PC-9 (cell line): ENCODE measurements at regions not wholly inside any gene's neighbourhood (a gene's known extent, or its start where the extent isn't known, plus 50 kb on each side); places are given as distances from the start of the nearest gene placed in this dataset.

ENCODE experiments used
- BruUV-seq: library from RNA; stranded (reverse); fragments of 400-500 nt; replicated peaks from 2 replicates; lab custom pipeline; 2021; lab: Mats Ljungman, UMichigan
- CTCF ChIA-PET: fragments of 300-600 bp; sonication (Branson Sonifier 250); formaldehyde crosslinking; loops from one replicate; lab custom pipeline; 2022; ENCODE audit warnings: antibody characterized with exemption; lab: Charles Lee
- POLR2A ChIA-PET: fragments of 300-600 bp; sonication (Branson Sonifier 250); formaldehyde crosslinking; loops from one replicate; lab custom pipeline; 2022; ENCODE audit warnings: antibody characterized with exemption; ENCODE audit not compliant: unreplicated experiment; lab: Charles Lee
- DNase-seq, 2 experiments: peaks; one replicate each; pipeline versions ENCODE4 v3.0.0 to v3.0.0-alpha.2; 2015 to 2022; ENCODE audit warnings: mixed read lengths in 1 of 2
- H2AFZ ChIP-seq: fragments of 200-600 bp; sonication (generic); 2 replicates; pipeline ENCODE4 v1.8.1; 2017; ENCODE audit warnings: antibody characterized with exemption
- H3F3A ChIP-seq: fragments of 200-600 bp; sonication (generic); 2 replicates; pipeline ENCODE4 v1.8.1; 2017; ENCODE audit warnings: antibody characterized with exemption, mild to moderate bottlenecking, low read depth; ENCODE audit not compliant: insufficient read depth
- H3K27ac ChIP-seq: fragments of 200-600 bp; sonication (generic); 2 replicates; pipeline ENCODE4 v1.6.1; 2016; ENCODE audit warnings: mixed run types
- H3K27me3 ChIP-seq: fragments of 200-600 bp; sonication (generic); 2 replicates; pipeline ENCODE4 v1.6.1; 2016; ENCODE audit warnings: low read depth, mixed run types; ENCODE audit not compliant: insufficient read depth
- H3K36me3 ChIP-seq: fragments of 200-600 bp; sonication (generic); 2 replicates; pipeline ENCODE4 v1.6.1; 2016; ENCODE audit warnings: low read depth, mixed run types
- H3K4me1 ChIP-seq: fragments of 200-600 bp; sonication (generic); replicated peaks from 2 replicates; pipeline ENCODE4 v1.6.1; 2016; ENCODE audit warnings: mixed run types; ENCODE audit not compliant: insufficient read depth
- H3K4me2 ChIP-seq: fragments of 200-600 bp; sonication (generic); 2 replicates; pipeline ENCODE4 v1.6.1; 2017; ENCODE audit warnings: mixed run types
- H3K4me3 ChIP-seq: fragments of 200-600 bp; sonication (generic); 2 replicates; pipeline ENCODE4 v1.6.1; 2016; ENCODE audit warnings: mixed run types
- H3K79me2 ChIP-seq: fragments of 200-600 bp; sonication (generic); 2 replicates; pipeline ENCODE4 v1.6.1; 2017; ENCODE audit warnings: low read depth, mixed run types
- H3K9me2 ChIP-seq: fragments of 200-600 bp; sonication (generic); 2 replicates; pipeline ENCODE4 v1.8.1; 2017; ENCODE audit warnings: mild to moderate bottlenecking; ENCODE audit not compliant: insufficient read depth
- H3K9me3 ChIP-seq: fragments of 200-600 bp; sonication (generic); 2 replicates; pipeline ENCODE4 v1.8.1; 2016; ENCODE audit warnings: low read depth; ENCODE audit not compliant: insufficient read depth
- H4K20me1 ChIP-seq: fragments of 200-600 bp; sonication (generic); 2 replicates; pipeline ENCODE4 v1.8.1; 2017; ENCODE audit not compliant: insufficient read depth
- CTCF ChIP-seq: fragments of 200-600 bp; sonication (generic); conservative IDR thresholded peaks from 2 replicates; pipeline ENCODE4 v1.6.1; 2017; ENCODE audit warnings: mixed run types, antibody characterized with exemption, mild to moderate bottlenecking, moderate library complexity
- EZH2 ChIP-seq: fragments of 200-600 bp; sonication (generic); IDR thresholded peaks from 2 replicates; pipeline ENCODE4 v1.8.0; 2017; ENCODE audit warnings: antibody characterized with exemption, low read depth
- intact Hi-C: fragments of 100-400 bp; cut with micrococcal nuclease; formaldehyde crosslinking; loops from one replicate; pipeline ENCODE4 v1.10.0; 2022; ENCODE audit not compliant: unreplicated experiment

- no peaks in the 10 kb centered on the region for H3K27me3 ChIP-seq
- no TSS peak for BruUV-seq
- H3K36me3 ChIP-seq: no peaks in the 10 kb centered on the region
- H3F3A ChIP-seq: no peaks in the 10 kb centered on the region
- no peaks in the 10 kb centered on the region for H4K20me1 ChIP-seq
- no peak overlapping the region for H3K4me2 ChIP-seq
- intact Hi-C loops: no loop called here
- no peak overlapping the region for H2AFZ ChIP-seq
- DNase-seq: no peak
- no peaks in the 10 kb centered on the region for H3K9me2 ChIP-seq
- no peaks in the 10 kb centered on the region for H3K4me1 ChIP-seq
- ChIA-PET POLR2A (no interaction called here), CTCF (no interaction called here)
- no peaks in the 10 kb centered on the region; the same call in 1 of the 2 replicates for H3K9me3 ChIP-seq
- no peak overlapping the region for H3K27ac ChIP-seq
- H3K79me2 ChIP-seq: no peaks in the 10 kb centered on the region
- TF ChIP-seq EZH2: no peak
- TF ChIP-seq CTCF: no peak
- H3K4me3 ChIP-seq: no peak overlapping the region
Measured at GRCh38 chr11:101211407-101211975, 81.9 kb upstream of the PGR start.

- Histone ChIP-seq H3K4me1 (no peaks in the 10 kb centered on the region), H3F3A (no peaks in the 10 kb centered on the region; the same call in 1 of the 2 replicates), H3K4me3 (no peak overlapping the region), H2AFZ (no peak overlapping the region), H3K9me3 (no peaks in the 10 kb centered on the region), H3K9me2 (no peaks in the 10 kb centered on the region), H3K36me3 (no peaks in the 10 kb centered on the region), H3K4me2 (no peak overlapping the region), H3K27me3 (no peaks in the 10 kb centered on the region), H3K27ac (no peak overlapping the region), H4K20me1 (no peaks in the 10 kb centered on the region), H3K79me2 (no peaks in the 10 kb centered on the region)
- ChIA-PET POLR2A (no interaction called here), CTCF (no interaction called here)
- intact Hi-C loops: no loop called here
- TF ChIP-seq CTCF (no peak), EZH2 (no peak)
- no TSS peak for BruUV-seq
- DNase-seq: no peak
Measured at GRCh38 chr11:101202614-101203013, 73.0 kb upstream of the PGR start.

GRCh38 chr11:101199416-101199815, 69.8 kb upstream of the PGR start:
- Histone ChIP-seq H3K79me2 (no peaks in the 10 kb centered on the region), H3K4me1 (no peaks in the 10 kb centered on the region), H3K4me2 (no peak overlapping the region), H3K4me3 (no peak overlapping the region), H3F3A (no peaks in the 10 kb centered on the region), H2AFZ (no peak overlapping the region), H3K9me3 (no peaks in the 10 kb centered on the region), H3K9me2 (no peaks in the 10 kb centered on the region), H3K36me3 (no peaks in the 10 kb centered on the region), H3K27me3 (no peaks in the 10 kb centered on the region), H4K20me1 (no peaks in the 10 kb centered on the region), H3K27ac (no peak overlapping the region)
- ChIA-PET CTCF (no interaction called here), POLR2A (no interaction called here)
- BruUV-seq: no TSS peak
- intact Hi-C loops: no loop called here
- TF ChIP-seq EZH2 (no peak), CTCF (no peak)
- DNase-seq: no peak
